Common myeloid progenitor, CD34-positive (primary cell): ENCODE measurements at regions not wholly inside any gene's neighbourhood (a gene's known extent, or its start where the extent isn't known, plus 50 kb on each side); places are given as distances from the start of the nearest gene placed in this dataset.

Experiments used
- CTCF ChIA-PET: fragments of 350-600 bp; sonication (Branson Sonifier 250); formaldehyde crosslinking; loops from one replicate; lab custom pipeline; 2021; ENCODE audit warnings: antibody characterized with exemption; lab: Charles Lee
- POLR2A ChIA-PET: fragments of 350-600 bp; sonication (Branson Sonifier 250); formaldehyde crosslinking; loops from one replicate; lab custom pipeline; 2021; ENCODE audit warnings: antibody characterized with exemption; lab: Charles Lee
- DNase-seq, 3 donors: peaks; one replicate each; pipeline versions ENCODE4 v3.0.0 to v3.0.0-alpha.2; 2013
- H3K27ac ChIP-seq, 2 experiments: 1 replicate in 1 of 2; 2 replicates in 1 of 2; pipeline ENCODE4 v1.7.0; 2013; ENCODE audit warnings: inconsistent platforms in 2 of 2, low read length in 2 of 2, mild to moderate bottlenecking in 2 of 2, low read depth in 1 of 2, moderate library complexity in 1 of 2; ENCODE audit not compliant: severe bottlenecking in 2 of 2, insufficient read depth in 1 of 2, poor library complexity in 1 of 2
- H3K27me3 ChIP-seq, 5 experiments: replicated peaks in 2 of 5; 1 replicate in 3 of 5; 2 replicates in 2 of 5; pipeline versions ENCODE4 v1.6.1 to v1.7.0; 2013; ENCODE audit warnings: low read length in 4 of 5, mild to moderate bottlenecking in 2 of 5, moderate library complexity in 2 of 5, inconsistent platforms in 1 of 5; ENCODE audit not compliant: insufficient read depth in 5 of 5, control insufficient read depth in 4 of 5
- H3K36me3 ChIP-seq, 4 experiments: 1 replicate in 2 of 4; 2 replicates in 2 of 4; pipeline versions ENCODE4 v1.6.1 to v1.7.0; 2013; ENCODE audit warnings: low read length in 3 of 4, control low read depth in 1 of 4, mild to moderate bottlenecking in 1 of 4; ENCODE audit not compliant: control insufficient read depth in 4 of 4, insufficient read depth in 4 of 4
- H3K4me1 ChIP-seq, 4 experiments: 1 replicate in 3 of 4; 2 replicates in 1 of 4; pipeline versions ENCODE4 v1.6.1 to v1.7.1; 2013; ENCODE audit warnings: low read length in 3 of 4, mild to moderate bottlenecking in 3 of 4, control low read depth in 1 of 4, inconsistent platforms in 1 of 4, moderate library complexity in 1 of 4; ENCODE audit not compliant: control insufficient read depth in 4 of 4, insufficient read depth in 4 of 4; ENCODE audit errors: control extremely low read depth in 1 of 4
- H3K4me3 ChIP-seq, 7 experiments: 1 replicate in 4 of 7; 2 replicates in 3 of 7; pipeline versions ENCODE4 v1.5.1 to v1.7.0; 2013; ENCODE audit warnings: mild to moderate bottlenecking in 7 of 7, low read length in 6 of 7, moderate library complexity in 6 of 7, inconsistent platforms in 2 of 7, low read depth in 2 of 7, control low read depth in 1 of 7; ENCODE audit not compliant: insufficient read depth in 4 of 7, control insufficient read depth in 1 of 7; ENCODE audit errors: extremely low read depth in 1 of 7
- H3K9me3 ChIP-seq, 5 experiments: 1 replicate in 4 of 5; 2 replicates in 1 of 5; pipeline versions ENCODE4 v1.6.1 to v1.7.1; 2013; ENCODE audit warnings: low read length in 4 of 5, mild to moderate bottlenecking in 2 of 5, inconsistent platforms in 1 of 5, low read depth in 1 of 5, moderate library complexity in 1 of 5; ENCODE audit not compliant: control insufficient read depth in 4 of 5, insufficient read depth in 2 of 5; ENCODE audit errors: control extremely low read depth in 1 of 5
- WGBS: methylation state at CpG from one replicate; pipeline ENCODE4 v1.1.5; 2013; ENCODE audit not compliant: insufficient coverage; 5-methylcytosine and 5-hydroxymethylcytosine counted together

DNA sequence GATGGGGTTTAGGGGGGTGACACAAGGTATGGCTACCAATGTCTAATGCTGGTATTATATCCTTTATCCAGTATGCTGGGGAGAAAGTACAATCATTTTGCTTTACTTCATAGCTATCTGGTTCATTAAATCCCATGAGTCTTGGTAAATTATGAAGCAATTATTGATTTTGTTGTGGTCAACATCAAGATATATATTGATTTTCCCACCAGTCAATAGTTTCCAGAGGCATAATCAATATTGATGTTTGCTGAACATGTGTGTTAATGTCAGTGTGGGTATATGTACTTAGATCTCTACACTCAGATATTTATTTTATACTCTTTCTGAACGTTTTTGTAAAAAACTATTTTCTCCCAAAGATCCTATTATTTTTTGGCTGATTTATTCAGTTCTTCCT is 155.5 kb downstream of the BACH1 start:
- H3K36me3 ChIP-seq = no peaks in the 10 kb centered on the region

DNA sequence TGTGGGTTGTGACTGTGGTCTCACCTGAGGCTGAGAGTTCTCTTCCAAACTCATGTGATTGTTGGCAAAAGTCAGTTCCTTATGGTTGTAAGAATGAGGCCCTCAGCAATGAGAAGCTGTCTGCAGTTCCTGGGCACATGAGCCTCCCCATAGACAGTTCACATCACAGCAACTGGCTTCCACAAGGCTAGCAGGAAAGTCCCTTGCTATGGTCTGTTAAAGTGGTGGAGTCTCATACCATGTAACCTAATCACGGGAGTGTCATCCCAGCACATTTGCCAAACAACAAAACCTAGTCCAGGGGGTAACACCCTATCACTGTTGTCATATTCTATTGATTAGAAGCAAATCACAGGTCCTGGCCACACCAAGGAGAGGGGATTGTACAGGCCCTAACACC is 163.8 kb downstream of the BACH1 start:
- Histone ChIP-seq H3K27me3 (no peaks in the 10 kb centered on the region), H3K4me1 (no peaks in the 10 kb centered on the region), H3K36me3 (no peaks in the 10 kb centered on the region), H3K4me3 (no peak overlapping the region), H3K9me3 (peaks cover 0 to 2% (median 0%) of the 10 kb centered on the region in 5 experiments), H3K27ac (no peak overlapping the region)
- no CpG with 5 or more reads among the region's 1 CpG for WGBS
- ChIA-PET CTCF (no interaction called here), POLR2A (no interaction called here)
- DNase-seq = no peak

More for the DNA sequence above, 155.5 kb downstream of the BACH1 start:
- DNase-seq = no peak
- ChIA-PET CTCF (no interaction called here), POLR2A (no interaction called here)
- Histone ChIP-seq H3K27me3 (no peaks in the 10 kb centered on the region), H3K4me3 (no peak overlapping the region), H3K9me3 (peaks cover 0 to 8% (median 0%) of the 10 kb centered on the region in 5 experiments), H3K4me1 (no peaks in the 10 kb centered on the region), H3K27ac (no peak overlapping the region)
- WGBS = no CpG with 5 or more reads among the region's 1 CpG

DNA sequence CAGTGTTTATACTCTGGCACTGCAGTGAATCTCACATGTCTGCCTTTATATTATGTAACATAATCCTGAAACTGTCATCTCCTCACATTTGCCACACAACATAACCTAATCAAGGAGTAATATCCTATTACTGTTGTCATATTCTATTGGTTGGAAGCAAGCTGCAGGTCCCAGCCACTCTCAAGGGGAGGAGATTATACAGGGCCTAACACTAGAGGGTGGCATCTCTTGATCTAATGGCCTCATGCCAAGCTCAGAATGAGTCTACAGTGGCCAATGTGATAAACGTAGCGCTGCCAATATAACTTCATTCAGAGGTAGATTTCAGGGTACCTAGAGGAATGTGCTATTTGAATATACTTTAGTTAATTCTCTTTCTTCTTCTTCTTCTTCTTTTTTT is 166.8 kb downstream of the BACH1 start:
- CTCF ChIA-PET = interaction anchor here (1.0 kb wide), 1 partner anchor 11 kb away, joined by 3 read pairs; no protein-coding TSS in a partner anchor
- Histone ChIP-seq H3K9me3 (peaks cover 0 to 2% (median 0%) of the 10 kb centered on the region in 5 experiments), H3K4me1 (peaks cover 0 to under 1% (median 0%) of the 10 kb centered on the region in 4 experiments), H3K27me3 (no peaks in the 10 kb centered on the region), H3K27ac (no peak overlapping the region), H3K36me3 (no peaks in the 10 kb centered on the region), H3K4me3 (no peak overlapping the region)
- POLR2A ChIA-PET = no interaction called here
- WGBS = no CpG with 5 or more reads among the region's 2 CpGs
- DNase-seq = no peak

- no peak for DNase-seq
- no CpG with 5 or more reads among the region's 2 CpGs for WGBS
- ChIA-PET POLR2A (no interaction called here), CTCF (no interaction called here)
- Histone ChIP-seq H3K4me3 (no peak overlapping the region), H3K9me3 (no peaks in the 10 kb centered on the region), H3K27me3 (no peaks in the 10 kb centered on the region), H3K36me3 (no peaks in the 10 kb centered on the region), H3K4me1 (peaks cover 0 to 4% (median 1%) of the 10 kb centered on the region in 4 experiments), H3K27ac (no peak overlapping the region)
Measured at GRCh38 chr21:29466532-29466931, 167.8 kb downstream of the BACH1 start.

- 90% methylated on average over 1 of the region's 2 CpGs for WGBS
- Histone ChIP-seq H3K27me3 (peaks cover 0 to 1% (median 0%) of the 10 kb centered on the region in 5 experiments), H3K9me3 (peaks cover 0 to 3% (median 0%) of the 10 kb centered on the region in 5 experiments), H3K4me1 (peaks cover 0 to 5% (median 1%) of the 10 kb centered on the region in 4 experiments), H3K4me3 (no peak overlapping the region), H3K27ac (no peak overlapping the region), H3K36me3 (no peaks in the 10 kb centered on the region)
- ChIA-PET POLR2A (no interaction called here), CTCF (interaction anchor here (0.9 kb wide), 1 partner anchor 380 kb away, joined by 3 read pairs; no protein-coding TSS in a partner anchor)
- no peak for DNase-seq
Measured at GRCh38 chr21:29470397-29470796, 171.7 kb downstream of the BACH1 start.

- POLR2A ChIA-PET = no interaction called here
- H3K9me3 ChIP-seq = peaks cover 0 to 4% (median 0%) of the 10 kb centered on the region in 5 experiments
- no peak overlapping the region for H3K4me3 ChIP-seq
- 93% methylated on average over 2 of the region's 2 CpGs for WGBS
- H3K27me3 ChIP-seq = peaks cover 0 to 20% (median 11%) of the 10 kb centered on the region in 5 experiments
- CTCF ChIA-PET = interaction anchor here (0.6 to 1.1 kb wide), 2 partner anchors 377 to 533 kb away, joined by 4 to 5 read pairs; no protein-coding TSS in a partner anchor
- no peaks in the 10 kb centered on the region for H3K36me3 ChIP-seq
- H3K4me1 ChIP-seq = peaks cover 0 to 5% (median 1%) of the 10 kb centered on the region in 4 experiments
- H3K27ac ChIP-seq = no peak overlapping the region
- DNase-seq = no peak
Measured at GRCh38 chr21:29473808-29474207, 175.1 kb downstream of the BACH1 start.

DNA sequence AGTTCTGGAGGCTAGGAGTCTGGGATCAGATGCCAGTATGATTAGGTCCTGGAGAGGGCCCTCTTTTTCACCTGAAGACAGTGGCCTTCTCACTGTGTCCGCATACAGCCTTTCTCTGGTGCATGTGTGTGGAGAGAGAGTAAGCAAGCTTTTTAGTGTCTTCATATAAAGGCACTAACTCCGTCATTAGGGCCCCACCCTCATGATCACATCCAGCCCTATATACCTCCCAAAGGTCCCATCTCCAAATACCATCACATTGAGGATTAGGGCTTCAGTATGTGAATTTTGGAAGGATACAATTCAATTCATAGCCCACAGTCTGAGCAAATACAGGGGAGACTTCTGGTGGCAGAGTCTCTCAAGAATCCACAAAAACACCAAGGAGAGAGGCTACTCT is 176.6 kb downstream of the BACH1 start:
- no peak overlapping the region for H3K4me3 ChIP-seq
- no CpG with 5 or more reads among the region's 2 CpGs for WGBS
- CTCF ChIA-PET = interaction anchor here (0.9 to 5.5 kb wide), 3 partner anchors 21 to 375 kb away, joined by 3 to 45 read pairs (median 3); no protein-coding TSS in a partner anchor

More for the DNA sequence above, 176.6 kb downstream of the BACH1 start:
- no peak for DNase-seq
- peaks cover 0 to 26% (median 11%) of the 10 kb centered on the region in 5 experiments for H3K27me3 ChIP-seq
- H3K36me3 ChIP-seq = no peaks in the 10 kb centered on the region
- peaks cover 0 to 4% (median 0%) of the 10 kb centered on the region in 5 experiments for H3K9me3 ChIP-seq
- no peak overlapping the region for H3K27ac ChIP-seq
- H3K4me1 ChIP-seq = peaks cover 0 to 5% (median 1%) of the 10 kb centered on the region in 4 experiments
- POLR2A ChIA-PET = interaction anchor here (0.6 kb wide), 1 partner anchor 560 kb away, joined by 3 read pairs; no protein-coding TSS in a partner anchor
